Right forelimb (tissue), 1 donor: ENCODE measurements at regions not wholly inside any gene's neighbourhood (a gene's known extent, or its start where the extent isn't known, plus 50 kb on each side); places are given as distances from the start of the nearest gene placed in this dataset.
"Not testable (repeated sequence)": the region's sequence is repeated elsewhere in the genome, so short reads cannot be mapped to it uniquely, and the experiment has no call there.

Experiments used
- DNase-seq: peaks from one replicate; pipeline ENCODE4 v3.0.0-alpha.2; 2018

GRCh38 chr9:100714372-100715099 lies 136.7 kb downstream of the CAVIN4 start:
- DNase-seq = peak; percentile 78

GRCh38 chr9:100715100-100715380 lies 137.2 kb downstream of the CAVIN4 start:
- DNase-seq = no peak

GRCh38 chr9:100718717-100719116 lies 140.8 kb downstream of the CAVIN4 start:
- no peak for DNase-seq

GRCh38 chr9:100720922-100721321 lies 143.0 kb downstream of the CAVIN4 start:
- DNase-seq = no peak

- no peak for DNase-seq
Observed at GRCh38 chr9:100724886-100725285, 147.0 kb downstream of the CAVIN4 start.

GRCh38 chr9:100725371-100725770 lies 147.5 kb downstream of the CAVIN4 start:
- DNase-seq = no peak

GRCh38 chr9:100729336-100729895 lies 151.5 kb downstream of the CAVIN4 start:
- no peak for DNase-seq

GRCh38 chr9:100730086-100730485 lies 152.2 kb downstream of the CAVIN4 start:
- no peak for DNase-seq

- DNase-seq = no peak
Observed at GRCh38 chr9:100731038-100731556, 153.2 kb downstream of the CAVIN4 start.

GRCh38 chr9:100731557-100731956 lies 153.7 kb downstream of the CAVIN4 start:
- no peak for DNase-seq

- no peak for DNase-seq
Observed at GRCh38 chr9:100739208-100739607, 161.3 kb downstream of the CAVIN4 start.

GRCh38 chr9:100739666-100740065 lies 161.8 kb downstream of the CAVIN4 start:
- no peak for DNase-seq

- not testable (repeated sequence) for DNase-seq
Observed at GRCh38 chr9:100748930-100749329, 171.1 kb downstream of the CAVIN4 start.

GRCh38 chr9:100756217-100756616 lies 178.3 kb downstream of the CAVIN4 start:
- no peak for DNase-seq

- DNase-seq = no peak
Observed at GRCh38 chr9:100759215-100759614, 181.3 kb downstream of the CAVIN4 start.

- no peak for DNase-seq
Observed at GRCh38 chr9:100761276-100761802, 183.5 kb downstream of the CAVIN4 start.

- no peak for DNase-seq
Observed at GRCh38 chr9:100774326-100774725, 196.4 kb downstream of the CAVIN4 start.

GRCh38 chr9:100774962-100775361 lies 197.1 kb downstream of the CAVIN4 start:
- DNase-seq = no peak

- DNase-seq = no peak
Observed at GRCh38 chr9:100775912-100776311, 198.0 kb downstream of the CAVIN4 start.

GRCh38 chr9:100784755-100785154 lies 206.9 kb downstream of the CAVIN4 start:
- DNase-seq = no peak

- no peak for DNase-seq
Observed at GRCh38 chr9:100785946-100786345, 208.1 kb downstream of the CAVIN4 start.

GRCh38 chr9:100794738-100795269 lies 216.9 kb downstream of the CAVIN4 start:
- no peak for DNase-seq

- DNase-seq = no peak
Observed at GRCh38 chr9:100803956-100804355, 224.6 kb upstream of the PLPPR1 start.

GRCh38 chr9:100811643-100812042 lies 216.9 kb upstream of the PLPPR1 start:
- DNase-seq = no peak
